ENCODE measurements at regions not wholly inside any gene's neighbourhood (a gene's known extent, or its start where the extent isn't known, plus 50 kb on each side); places are given as distances from the start of the nearest gene placed in this dataset.

DNA sequence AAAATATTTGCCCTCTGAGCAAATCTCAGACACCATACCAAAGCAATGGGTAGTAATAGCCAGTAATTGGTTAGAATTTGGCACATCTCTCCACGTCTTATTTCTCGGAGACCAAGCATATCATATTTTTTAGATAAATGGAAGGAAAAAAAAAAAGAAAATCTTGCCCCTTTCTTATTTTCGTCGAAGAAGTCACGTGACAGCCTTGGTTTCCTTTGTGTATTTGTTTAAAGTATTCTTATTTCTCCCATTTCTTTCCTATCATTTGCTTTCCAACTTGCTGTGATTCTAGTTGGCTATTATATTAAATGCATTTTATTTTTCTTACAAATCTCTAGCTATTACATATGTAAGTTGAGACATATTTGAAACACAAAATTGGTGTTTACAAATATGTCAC is 2155.9 kb downstream of the PCDH9 start:
- no peak overlapping the region for H2BK5ac ChIP-seq (ENCODE audit: insufficient read length, low read length)
- no CpG with 5 or more reads among the region's 5 CpGs for WGBS (ENCODE audit: extremely low coverage, insufficient read length, low lambda C conversion rate)
- H4K8ac ChIP-seq (replicated peaks; ENCODE audit: insufficient read length, low read depth, low read length) = no peak overlapping the region
- Mint-ChIP-seq H3K9me3 (no peaks in the 10 kb centered on the region), H3K27ac (no peak overlapping the region), H3K4me3 (no peak overlapping the region), H3K4me1 (peaks cover 0 to 4% of the 10 kb centered on the region in 2 experiments; a peak in 2 of 4 replicates), H3K27me3 (ENCODE audit: low read depth) (no peaks in the 10 kb centered on the region), H3K36me3 (ENCODE audit: insufficient read depth in 1 of 3, low read depth in 3 of 3) (no peaks in the 10 kb centered on the region)
- no peak overlapping the region for H4K5ac ChIP-seq (ENCODE audit: insufficient read length, low read depth, low read length)
- H3K4ac ChIP-seq (ENCODE audit: low read depth, low read length) = no peak overlapping the region
- H3K27ac ChIP-seq (ENCODE audit: insufficient read length, low read depth, low read length) = no peak overlapping the region
- no peak overlapping the region for H2BK20ac ChIP-seq (ENCODE audit: low read depth, low read length, poor library complexity, severe bottlenecking)
- no peaks in the 10 kb centered on the region for H4K20me1 ChIP-seq (ENCODE audit: control insufficient read depth, insufficient read depth, insufficient read length)
- no peak overlapping the region for H3K14ac ChIP-seq (ENCODE audit: insufficient read depth, low read length)
- H2BK15ac ChIP-seq (ENCODE audit: low read depth, low read length) = no peak overlapping the region
- no peaks in the 10 kb centered on the region for H3K27me3 ChIP-seq (ENCODE audit: insufficient read depth, low read length)
- TF ChIP-seq, protein P1, sequence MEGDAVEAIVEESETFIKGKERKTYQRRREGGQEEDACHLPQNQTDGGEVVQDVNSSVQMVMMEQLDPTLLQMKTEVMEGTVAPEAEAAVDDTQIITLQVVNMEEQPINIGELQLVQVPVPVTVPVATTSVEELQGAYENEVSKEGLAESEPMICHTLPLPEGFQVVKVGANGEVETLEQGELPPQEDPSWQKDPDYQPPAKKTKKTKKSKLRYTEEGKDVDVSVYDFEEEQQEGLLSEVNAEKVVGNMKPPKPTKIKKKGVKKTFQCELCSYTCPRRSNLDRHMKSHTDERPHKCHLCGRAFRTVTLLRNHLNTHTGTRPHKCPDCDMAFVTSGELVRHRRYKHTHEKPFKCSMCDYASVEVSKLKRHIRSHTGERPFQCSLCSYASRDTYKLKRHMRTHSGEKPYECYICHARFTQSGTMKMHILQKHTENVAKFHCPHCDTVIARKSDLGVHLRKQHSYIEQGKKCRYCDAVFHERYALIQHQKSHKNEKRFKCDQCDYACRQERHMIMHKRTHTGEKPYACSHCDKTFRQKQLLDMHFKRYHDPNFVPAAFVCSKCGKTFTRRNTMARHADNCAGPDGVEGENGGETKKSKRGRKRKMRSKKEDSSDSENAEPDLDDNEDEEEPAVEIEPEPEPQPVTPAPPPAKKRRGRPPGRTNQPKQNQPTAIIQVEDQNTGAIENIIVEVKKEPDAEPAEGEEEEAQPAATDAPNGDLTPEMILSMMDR (conservative IDR thresholded peaks at IDR 0.05) = no peak
- no peak overlapping the region for H3K56ac ChIP-seq (ENCODE audit: insufficient read length, low read depth, low read length)
- H3K9ac ChIP-seq (ENCODE audit: extremely low read depth, insufficient read length, low read length) = no peak overlapping the region
- DNase-seq = no peak
- no peak overlapping the region for H3K4me2 ChIP-seq (ENCODE audit: insufficient read depth, insufficient read length, low read length)
- H3K79me1 ChIP-seq (ENCODE audit: insufficient read depth, low read depth, low read length, poor library complexity, severe bottlenecking) = no peaks in the 10 kb centered on the region
- no peaks in the 10 kb centered on the region for H3K79me2 ChIP-seq (ENCODE audit: insufficient read depth, low read length)
- H3K18ac ChIP-seq (ENCODE audit: insufficient read length, low read depth, low read length) = no peak overlapping the region
- no peak overlapping the region for H3K23ac ChIP-seq (ENCODE audit: insufficient read length, low read depth, low read length)
- no peak overlapping the region for H2BK12ac ChIP-seq (ENCODE audit: insufficient read length, low read depth, low read length)
- H2BK120ac ChIP-seq (ENCODE audit: low read depth, low read length, poor library complexity, severe bottlenecking) = no peak overlapping the region
- H2AK5ac ChIP-seq (ENCODE audit: insufficient read length, low read length) = no peak overlapping the region
- H3K9me3 ChIP-seq (ENCODE audit: control insufficient read depth, low read depth, low read length) = no peaks in the 10 kb centered on the region
- H3K4me1 ChIP-seq (ENCODE audit: insufficient read depth, low read length) = no peaks in the 10 kb centered on the region
- H3K23me2 ChIP-seq (ENCODE audit: insufficient read length, low read depth, low read length, poor library complexity, severe bottlenecking) = no peaks in the 10 kb centered on the region
- no peak overlapping the region for H3T11ph ChIP-seq (ENCODE audit: low read length)
- H2AFZ ChIP-seq (ENCODE audit: low read length) = no peak overlapping the region
- H4K91ac ChIP-seq (ENCODE audit: insufficient read length, low read depth, low read length) = no peak overlapping the region
